H9 (cell line): ENCODE measurements at regions not wholly inside any gene's neighbourhood (a gene's known extent, or its start where the extent isn't known, plus 50 kb on each side); places are given as distances from the start of the nearest gene placed in this dataset.

ENCODE experiments used
- DNase-seq: peaks from one replicate; pipeline ENCODE4 v3.0.0-alpha.2; 2017
- H2AFZ ChIP-seq: one replicate; pipeline ENCODE4 v1.6.1; 2013; ENCODE audit warnings: mild to moderate bottlenecking, low read length, control low read depth, moderate library complexity
- H2AK5ac ChIP-seq: 2 replicates; pipeline ENCODE4 v1.6.1; 2013; ENCODE audit warnings: low read length, control low read depth, mixed read lengths; ENCODE audit not compliant: insufficient read length
- H2BK120ac ChIP-seq: one replicate; pipeline ENCODE4 v1.6.1; 2013; ENCODE audit warnings: low read depth, mild to moderate bottlenecking, low read length, control low read depth, inconsistent platforms; ENCODE audit not compliant: poor library complexity, severe bottlenecking
- H2BK12ac ChIP-seq: 2 replicates; pipeline ENCODE4 v1.6.1; 2013; ENCODE audit warnings: low read length, control low read depth, mixed read lengths, low read depth; ENCODE audit not compliant: insufficient read length
- H2BK15ac ChIP-seq: 2 replicates; pipeline ENCODE4 v1.6.1; 2013; ENCODE audit warnings: low read depth, low read length, control low read depth
- H2BK20ac ChIP-seq: one replicate; pipeline ENCODE4 v1.6.1; 2013; ENCODE audit warnings: low read depth, mild to moderate bottlenecking, low read length, control low read depth, inconsistent platforms; ENCODE audit not compliant: poor library complexity, severe bottlenecking
- H2BK5ac ChIP-seq: 2 replicates; pipeline ENCODE4 v1.6.1; 2013; ENCODE audit warnings: low read length, control low read depth, mixed read lengths; ENCODE audit not compliant: insufficient read length
- H3K14ac ChIP-seq: 2 replicates; pipeline ENCODE4 v1.6.1; 2013; ENCODE audit warnings: low read length, control low read depth; ENCODE audit not compliant: insufficient read depth
- H3K18ac ChIP-seq: 2 replicates; pipeline ENCODE4 v1.6.1; 2013; ENCODE audit warnings: low read depth, mild to moderate bottlenecking, mixed read lengths, low read length, control low read depth; ENCODE audit not compliant: insufficient read length
- H3K23ac ChIP-seq: 2 replicates; pipeline ENCODE4 v1.6.1; 2013; ENCODE audit warnings: low read length, control low read depth, mixed read lengths, low read depth; ENCODE audit not compliant: insufficient read length
- H3K23me2 ChIP-seq: 2 replicates; pipeline ENCODE4 v1.6.1; 2013; ENCODE audit warnings: low read depth, mild to moderate bottlenecking, mixed read lengths, low read length, control low read depth; ENCODE audit not compliant: insufficient read length, poor library complexity, severe bottlenecking
- H3K27ac ChIP-seq: 2 replicates; pipeline ENCODE4 v1.5.1; 2013; ENCODE audit warnings: low read length, control low read depth, mixed read lengths, low read depth; ENCODE audit not compliant: insufficient read length
- H3K27me3 ChIP-seq: 2 replicates; pipeline ENCODE4 v1.6.1; 2013; ENCODE audit warnings: low read length, control low read depth, inconsistent platforms; ENCODE audit not compliant: insufficient read depth
- H3K4ac ChIP-seq: 2 replicates; pipeline ENCODE4 v1.6.1; 2013; ENCODE audit warnings: low read depth, mild to moderate bottlenecking, control low read depth, inconsistent platforms, low read length, moderate library complexity
- H3K4me1 ChIP-seq: 2 replicates; pipeline ENCODE4 v1.6.1; 2013; ENCODE audit warnings: low read length, control low read depth, inconsistent platforms; ENCODE audit not compliant: insufficient read depth
- H3K4me2 ChIP-seq: 2 replicates; pipeline ENCODE4 v1.6.1; 2013; ENCODE audit warnings: low read length, control low read depth, mixed read lengths; ENCODE audit not compliant: insufficient read length, insufficient read depth
- H3K56ac ChIP-seq: 2 replicates; pipeline ENCODE4 v1.6.1; 2013; ENCODE audit warnings: low read depth, mild to moderate bottlenecking, mixed read lengths, low read length, control low read depth; ENCODE audit not compliant: insufficient read length
- H3K79me1 ChIP-seq: 2 replicates; pipeline ENCODE4 v1.6.1; 2013; ENCODE audit warnings: low read depth, mild to moderate bottlenecking, moderate library complexity, low read length, control low read depth, inconsistent platforms; ENCODE audit not compliant: insufficient read depth, poor library complexity, severe bottlenecking
- H3K79me2 ChIP-seq: 2 replicates; pipeline ENCODE4 v1.6.1; 2013; ENCODE audit warnings: low read length, control low read depth, inconsistent platforms; ENCODE audit not compliant: insufficient read depth
- H3K9ac ChIP-seq: 2 replicates; pipeline ENCODE4 v1.6.1; 2013; ENCODE audit warnings: low read length, control low read depth, mixed read lengths; ENCODE audit not compliant: insufficient read length; ENCODE audit errors: extremely low read depth
- H3K9me3 ChIP-seq: one replicate; pipeline ENCODE4 v1.6.1; 2013; ENCODE audit warnings: low read depth, low read length, inconsistent platforms; ENCODE audit not compliant: control insufficient read depth
- H3T11ph ChIP-seq: one replicate; pipeline ENCODE4 v1.6.1; 2013; ENCODE audit warnings: mild to moderate bottlenecking, low read length, control low read depth, inconsistent platforms
- H4K20me1 ChIP-seq: one replicate; pipeline ENCODE4 v1.6.1; 2013; ENCODE audit not compliant: control insufficient read depth, insufficient read length, insufficient read depth
- H4K5ac ChIP-seq: 2 replicates; pipeline ENCODE4 v1.6.1; 2013; ENCODE audit warnings: low read depth, mild to moderate bottlenecking, mixed read lengths, low read length, control low read depth; ENCODE audit not compliant: insufficient read length
- H4K8ac ChIP-seq: replicated peaks from 2 replicates; pipeline ENCODE4 v1.6.1; 2013; ENCODE audit warnings: low read length, control low read depth, mixed read lengths, low read depth; ENCODE audit not compliant: insufficient read length
- H4K91ac ChIP-seq: 2 replicates; pipeline ENCODE4 v1.6.1; 2013; ENCODE audit warnings: low read depth, mild to moderate bottlenecking, moderate library complexity, mixed read lengths, low read length, control low read depth; ENCODE audit not compliant: insufficient read length
- H3K27ac Mint-ChIP-seq, 3 experiments: 2 replicates in 2 of 3; 3 replicates in 1 of 3; pipeline ENCODE4 v1.8.0; 2020 to 2021; ENCODE audit warnings: mixed read lengths in 3 of 3, mild to moderate bottlenecking in 1 of 3, moderate library complexity in 1 of 3
- H3K27me3 Mint-ChIP-seq: 2 replicates; pipeline ENCODE4 v1.8.0; 2021; ENCODE audit warnings: low read depth, mild to moderate bottlenecking, moderate library complexity, mixed read lengths
- H3K36me3 Mint-ChIP-seq, 3 experiments: 2 replicates in 2 of 3; 3 replicates in 1 of 3; pipeline ENCODE4 v1.8.0; 2020 to 2021; ENCODE audit warnings: low read depth in 3 of 3, mixed read lengths in 3 of 3; ENCODE audit not compliant: insufficient read depth in 1 of 3
- H3K4me1 Mint-ChIP-seq, 2 experiments: 2 replicates each; pipeline ENCODE4 v1.8.0; 2020; ENCODE audit warnings: mixed read lengths in 2 of 2
- H3K4me3 Mint-ChIP-seq, 2 experiments: 2 replicates in 1 of 2; 3 replicates in 1 of 2; pipeline ENCODE4 v1.8.0; 2020 to 2021; ENCODE audit warnings: mild to moderate bottlenecking in 2 of 2, mixed read lengths in 2 of 2, moderate library complexity in 1 of 2
- H3K9me3 Mint-ChIP-seq, 2 experiments: 2 replicates in 1 of 2; 3 replicates in 1 of 2; pipeline ENCODE4 v1.8.0; 2020; ENCODE audit warnings: mild to moderate bottlenecking in 2 of 2, mixed read lengths in 2 of 2, moderate library complexity in 1 of 2
- CTCF ChIP-seq: fragments of 200-600 bp; sonication (generic); conservative IDR thresholded peaks from 3 replicates; pipeline ENCODE4 v1.8.0; 2021; ENCODE audit warnings: antibody characterized with exemption, mild to moderate bottlenecking
- WGBS: extraction: QIAGEN DNeasy Blood & Tissue Kit; methylation state at CpG from one replicate; pipeline ENCODE4 v1.1.7; 2013; ENCODE audit warnings: missing lambda C conversion rate, low lambda C conversion rate, mixed read lengths; ENCODE audit not compliant: insufficient read length; ENCODE audit errors: extremely low coverage; 5-methylcytosine and 5-hydroxymethylcytosine counted together

- Histone ChIP-seq H4K20me1 (no peaks in the 10 kb centered on the region), H2BK5ac (no peak overlapping the region), H4K8ac (no peak overlapping the region), H2BK20ac (no peak overlapping the region), H2AK5ac (no peak overlapping the region), H4K91ac (no peak overlapping the region), H3K27me3 (no peaks in the 10 kb centered on the region), H3K79me2 (no peaks in the 10 kb centered on the region), H3K9ac (no peak overlapping the region), H3K23ac (no peak overlapping the region), H3K4me1 (0 out of 2 replicates have a peak, but pooled peaks cover 2% of the 10 kb centered on the region), H2BK15ac (no peak overlapping the region), H2AFZ (no peak overlapping the region), H2BK120ac (no peak overlapping the region), H3K27ac (no peak overlapping the region), H3K9me3 (no peaks in the 10 kb centered on the region), H3K79me1 (no peaks in the 10 kb centered on the region), H4K5ac (no peak overlapping the region), H3K56ac (no peak overlapping the region), H3T11ph (no peak overlapping the region), H3K18ac (no peak overlapping the region), H3K23me2 (no peaks in the 10 kb centered on the region), H3K4me2 (no peak overlapping the region), H3K14ac (no peak overlapping the region), H2BK12ac (no peak overlapping the region), H3K4ac (no peak overlapping the region)
- Mint-ChIP-seq H3K4me3 (no peak overlapping the region), H3K4me1 (peaks cover 5% of the 10 kb centered on the region in 2 experiments), H3K9me3 (no peaks in the 10 kb centered on the region), H3K36me3 (no peaks in the 10 kb centered on the region), H3K27me3 (no peaks in the 10 kb centered on the region; the same call in 1 of the 2 replicates), H3K27ac (0 out of 7 replicates have a peak overlapping the region, but pooled peaks of 1 of the 3 experiments have one; percentile 65)
- DNase-seq = no peak
- TF ChIP-seq CTCF = no peak
- WGBS = no CpG with 5 or more reads among the region's 5 CpGs
Measured at GRCh38 chr18:46386788-46387187, 270.2 kb downstream of the LOXHD1 start.
